Endodermal cell (in vitro differentiated cells): ENCODE measurements at regions not wholly inside any gene's neighbourhood (a gene's known extent, or its start where the extent isn't known, plus 50 kb on each side); places are given as distances from the start of the nearest gene placed in this dataset.

Source experiments
- DNase-seq: peaks from one replicate; pipeline ENCODE4 v3.0.0-alpha.2; 2017
- H3K27ac ChIP-seq: 2 replicates; pipeline ENCODE4 v1.5.1; 2013; ENCODE audit warnings: mild to moderate bottlenecking, low read depth, low read length, moderate library complexity
- H3K27me3 ChIP-seq: 2 replicates; pipeline ENCODE4 v1.6.1; 2013; ENCODE audit warnings: mild to moderate bottlenecking, low read length, moderate library complexity; ENCODE audit not compliant: insufficient read depth, control insufficient read depth, poor library complexity, severe bottlenecking
- H3K36me3 ChIP-seq: 2 replicates; pipeline ENCODE4 v1.7.0; 2013; ENCODE audit warnings: mild to moderate bottlenecking, low read length, moderate library complexity; ENCODE audit not compliant: control insufficient read depth, insufficient read depth
- H3K4me1 ChIP-seq: one replicate; pipeline ENCODE4 v1.7.0; 2013; ENCODE audit warnings: low read length; ENCODE audit not compliant: control insufficient read depth, insufficient read depth
- H3K4me3 ChIP-seq: 2 replicates; pipeline ENCODE4 v1.5.1; 2013; ENCODE audit warnings: mild to moderate bottlenecking, low read length, moderate library complexity
- H3K9ac ChIP-seq: 2 replicates; pipeline ENCODE4 v1.6.1; 2013; ENCODE audit warnings: mild to moderate bottlenecking, low read length, moderate library complexity; ENCODE audit not compliant: poor library complexity, severe bottlenecking; ENCODE audit errors: extremely low read depth
- H3K9me3 ChIP-seq: 2 replicates; pipeline ENCODE4 v1.6.1; 2013; ENCODE audit warnings: mild to moderate bottlenecking, low read length, moderate library complexity; ENCODE audit not compliant: control insufficient read depth
- H3K27ac Mint-ChIP-seq: 2 replicates; pipeline ENCODE4 v1.8.0; 2020; ENCODE audit warnings: mixed read lengths
- H3K27me3 Mint-ChIP-seq: 2 replicates; pipeline ENCODE4 v1.8.0; 2021; ENCODE audit warnings: mild to moderate bottlenecking, mixed read lengths; ENCODE audit not compliant: insufficient read depth
- H3K36me3 Mint-ChIP-seq: 2 replicates; pipeline ENCODE4 v1.8.0; 2020; ENCODE audit warnings: low read depth, mixed read lengths
- H3K4me1 Mint-ChIP-seq: 2 replicates; pipeline ENCODE4 v1.8.0; 2020; ENCODE audit warnings: mixed read lengths
- H3K4me3 Mint-ChIP-seq: 2 replicates; pipeline ENCODE4 v1.8.0; 2020; ENCODE audit warnings: mild to moderate bottlenecking, moderate library complexity, mixed read lengths
- H3K9me3 Mint-ChIP-seq: 2 replicates; pipeline ENCODE4 v1.8.0; 2020; ENCODE audit warnings: mild to moderate bottlenecking, mixed read lengths
- WGBS, 2 experiments: methylation state at CpG; one replicate each; pipeline versions ENCODE4 v1.1.5 to v1.1.7; 2013; ENCODE audit warnings: missing lambda C conversion rate in 2 of 2, mixed read lengths in 1 of 2; ENCODE audit not compliant: insufficient coverage in 1 of 2, insufficient read length in 1 of 2; 5-methylcytosine and 5-hydroxymethylcytosine counted together
- TF ChIP-seq, protein P1 (sequence below): fragments of 200-600 bp; sonication (generic); conservative IDR thresholded peaks from 2 replicates; pipeline ENCODE4 v1.5.0; 2021; ENCODE audit warnings: antibody characterized with exemption, mild to moderate bottlenecking

DNA sequence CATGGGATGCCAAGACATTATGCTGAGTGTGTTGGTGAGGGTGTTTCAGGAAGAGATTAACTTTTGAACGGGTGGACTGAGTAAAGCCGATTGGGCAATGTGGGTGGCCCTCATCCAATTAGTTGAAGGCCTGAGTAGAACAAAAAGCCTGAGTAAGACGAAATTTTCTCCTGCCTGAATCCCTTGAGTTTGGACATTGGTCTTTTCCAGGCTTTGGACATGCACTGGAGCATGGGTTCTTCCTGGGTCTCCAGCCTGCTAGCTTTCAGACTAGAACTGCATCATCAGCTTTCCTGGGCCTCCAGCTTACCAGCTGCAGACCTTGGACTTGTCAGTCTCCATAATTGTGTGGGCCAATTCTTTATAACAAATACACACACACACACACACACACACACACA is 63.6 kb downstream of the NIBAN1 start:
- H3K27ac ChIP-seq = no peak overlapping the region
- TF ChIP-seq, protein P1, sequence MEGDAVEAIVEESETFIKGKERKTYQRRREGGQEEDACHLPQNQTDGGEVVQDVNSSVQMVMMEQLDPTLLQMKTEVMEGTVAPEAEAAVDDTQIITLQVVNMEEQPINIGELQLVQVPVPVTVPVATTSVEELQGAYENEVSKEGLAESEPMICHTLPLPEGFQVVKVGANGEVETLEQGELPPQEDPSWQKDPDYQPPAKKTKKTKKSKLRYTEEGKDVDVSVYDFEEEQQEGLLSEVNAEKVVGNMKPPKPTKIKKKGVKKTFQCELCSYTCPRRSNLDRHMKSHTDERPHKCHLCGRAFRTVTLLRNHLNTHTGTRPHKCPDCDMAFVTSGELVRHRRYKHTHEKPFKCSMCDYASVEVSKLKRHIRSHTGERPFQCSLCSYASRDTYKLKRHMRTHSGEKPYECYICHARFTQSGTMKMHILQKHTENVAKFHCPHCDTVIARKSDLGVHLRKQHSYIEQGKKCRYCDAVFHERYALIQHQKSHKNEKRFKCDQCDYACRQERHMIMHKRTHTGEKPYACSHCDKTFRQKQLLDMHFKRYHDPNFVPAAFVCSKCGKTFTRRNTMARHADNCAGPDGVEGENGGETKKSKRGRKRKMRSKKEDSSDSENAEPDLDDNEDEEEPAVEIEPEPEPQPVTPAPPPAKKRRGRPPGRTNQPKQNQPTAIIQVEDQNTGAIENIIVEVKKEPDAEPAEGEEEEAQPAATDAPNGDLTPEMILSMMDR = no peak
- no peaks in the 10 kb centered on the region for H3K36me3 ChIP-seq
- no peak overlapping the region for H3K4me3 ChIP-seq
- 64 to 89% methylated on average over 1 to 3 of the region's 3 CpGs for WGBS, 2 experiments
- Mint-ChIP-seq H3K9me3 (peaks cover 3% of the 10 kb centered on the region), H3K27ac (no peak overlapping the region), H3K4me3 (no peak overlapping the region), H3K36me3 (no peaks in the 10 kb centered on the region), H3K27me3 (no peaks in the 10 kb centered on the region), H3K4me1 (peaks cover 18% of the 10 kb centered on the region)
- H3K4me1 ChIP-seq = peaks cover 7% of the 10 kb centered on the region
- H3K27me3 ChIP-seq = no peaks in the 10 kb centered on the region
- no peak for DNase-seq
- no peak overlapping the region for H3K9ac ChIP-seq
- H3K9me3 ChIP-seq = no peaks in the 10 kb centered on the region

DNA sequence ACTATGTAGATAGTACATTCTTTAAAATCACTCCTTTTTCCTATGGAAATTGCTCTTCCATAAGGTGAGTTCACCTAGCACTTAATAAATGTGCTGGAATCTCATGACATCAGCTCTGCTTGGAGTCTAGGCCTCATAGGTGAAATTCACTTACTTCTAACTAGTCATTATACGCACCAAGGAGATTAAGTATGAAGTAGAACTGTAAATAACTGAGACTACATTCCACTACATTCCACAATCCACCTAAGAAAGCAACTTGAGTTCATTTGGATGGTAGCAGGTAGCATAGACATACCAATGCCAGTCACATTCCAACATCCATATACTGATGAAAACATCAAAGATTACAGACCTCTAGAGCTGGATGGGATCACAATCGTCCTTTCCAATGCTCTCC is 64.3 kb downstream of the NIBAN1 start:
- Histone ChIP-seq H3K36me3 (no peaks in the 10 kb centered on the region), H3K4me3 (no peak overlapping the region)
- WGBS, 2 experiments = 69% methylated on average over 1 of the region's 2 CpGs; no CpG with 5 or more reads in 1 of the 2 experiments

DNA sequence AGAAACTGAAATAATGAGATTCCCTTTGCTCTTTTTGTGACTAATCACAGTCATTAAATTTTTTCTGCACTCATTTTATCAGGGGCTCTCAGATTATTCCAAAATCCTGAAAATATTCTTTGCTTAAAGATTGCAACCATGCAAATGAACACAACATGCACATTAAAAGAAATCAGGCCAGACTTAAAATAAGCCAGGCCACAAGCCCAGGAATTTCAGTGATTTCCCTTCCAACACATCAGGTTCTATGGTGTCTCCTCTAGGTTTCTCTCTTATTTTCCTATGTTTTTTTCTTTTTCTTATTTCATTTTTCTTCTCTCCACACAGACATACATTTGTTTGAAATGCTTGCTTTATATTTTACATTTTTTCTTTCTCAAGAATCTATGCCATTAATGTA is 65.3 kb downstream of the NIBAN1 start:
- TF ChIP-seq, protein P1 = no peak
- Histone ChIP-seq H3K36me3 (no peaks in the 10 kb centered on the region), H3K9me3 (no peaks in the 10 kb centered on the region)

More for the DNA sequence above, 64.3 kb downstream of the NIBAN1 start:
- peaks cover 8% of the 10 kb centered on the region for H3K4me1 ChIP-seq
- no peaks in the 10 kb centered on the region for H3K27me3 Mint-ChIP-seq
- no peaks in the 10 kb centered on the region for H3K36me3 Mint-ChIP-seq
- peaks cover 24% of the 10 kb centered on the region for H3K4me1 Mint-ChIP-seq
- H3K27me3 ChIP-seq = no peaks in the 10 kb centered on the region
- H3K9ac ChIP-seq = no peak overlapping the region
- DNase-seq = no peak
- H3K9me3 Mint-ChIP-seq = peaks cover 4% of the 10 kb centered on the region
- no peak overlapping the region for H3K4me3 Mint-ChIP-seq
- no peak overlapping the region for H3K27ac Mint-ChIP-seq
- no peak overlapping the region for H3K27ac ChIP-seq
- no peaks in the 10 kb centered on the region for H3K9me3 ChIP-seq
- TF ChIP-seq, protein P1 = no peak

More for the DNA sequence above, 65.3 kb downstream of the NIBAN1 start:
- Histone ChIP-seq H3K27ac (no peak overlapping the region), H3K27me3 (no peaks in the 10 kb centered on the region), H3K4me3 (no peak overlapping the region), H3K9ac (no peak overlapping the region), H3K4me1 (peaks cover 10% of the 10 kb centered on the region)
- Mint-ChIP-seq H3K27me3 (no peaks in the 10 kb centered on the region), H3K27ac (no peak overlapping the region), H3K4me3 (no peak overlapping the region), H3K36me3 (no peaks in the 10 kb centered on the region), H3K4me1 (peaks cover 26% of the 10 kb centered on the region), H3K9me3 (peaks cover 7% of the 10 kb centered on the region)
- DNase-seq = no peak
